WTC11 (cell line): ENCODE measurements at regions not wholly inside any gene's neighbourhood (a gene's known extent, or its start where the extent isn't known, plus 50 kb on each side); places are given as distances from the start of the nearest gene placed in this dataset.

ENCODE experiments used
- ATAC-seq: fragments of 200-7000 bp; cut with Tn5 transposase; 2 replicates; pipeline ENCODE4 v1.10.0; 2021; ENCODE audit warnings: mild to moderate bottlenecking, moderate library complexity
- CTCF ChIA-PET: fragments of 300-600 bp; sonication (Branson Sonifier 250); formaldehyde crosslinking; loops from one replicate; lab custom pipeline; 2021; ENCODE audit warnings: antibody characterized with exemption; lab: Charles Lee
- POLR2A ChIA-PET: fragments of 350-600 bp; sonication (Branson Sonifier 250); formaldehyde crosslinking; loops from one replicate; lab custom pipeline; 2021; ENCODE audit warnings: antibody characterized with exemption; lab: Charles Lee
- DNase-seq: peaks from one replicate; pipeline ENCODE4 v3.0.0; 2021; ENCODE audit warnings: low spot score
- H3K27ac Mint-ChIP-seq: 2 replicates; pipeline ENCODE4 v1.8.0; 2021; ENCODE audit warnings: mixed read lengths
- H3K27me3 Mint-ChIP-seq: 2 replicates; pipeline ENCODE4 v1.8.0; 2021; ENCODE audit warnings: low read depth, mild to moderate bottlenecking, moderate library complexity, mixed read lengths
- H3K36me3 Mint-ChIP-seq: 2 replicates; pipeline ENCODE4 v1.8.0; 2021; ENCODE audit warnings: mixed read lengths
- H3K4me1 Mint-ChIP-seq: 2 replicates; pipeline ENCODE4 v1.8.0; 2022; ENCODE audit warnings: mixed read lengths
- H3K4me3 Mint-ChIP-seq: 2 replicates; pipeline ENCODE4 v1.8.0; 2021; ENCODE audit warnings: mild to moderate bottlenecking, moderate library complexity, mixed read lengths
- H3K9me3 Mint-ChIP-seq: 2 replicates; pipeline ENCODE4 v1.8.0; 2021; ENCODE audit warnings: mixed read lengths
- CBFB ChIP-seq: sonication (generic); formaldehyde crosslinking; IDR thresholded peaks from 2 replicates; pipeline ENCODE4 v1.8.1; 2022; ENCODE audit warnings: mild to moderate bottlenecking, low read depth, missing genetic modification reagents
- CREM ChIP-seq: sonication (generic); formaldehyde crosslinking; IDR thresholded peaks from 2 replicates; pipeline ENCODE4 v1.8.1; 2022; ENCODE audit warnings: mild to moderate bottlenecking, missing genetic modification reagents, moderate library complexity
- EMX1 ChIP-seq: fragments of 250-450 bp; sonication (Bioruptor Pico); IDR thresholded peaks from 2 replicates; pipeline ENCODE4 v1.8.0; 2021; ENCODE audit warnings: mild to moderate bottlenecking
- FOXK1 ChIP-seq: sonication (generic); formaldehyde crosslinking; IDR thresholded peaks from 2 replicates; pipeline ENCODE4 v1.8.0; 2022; ENCODE audit warnings: mild to moderate bottlenecking, moderate library complexity, missing genetic modification reagents
- GRHL2 ChIP-seq: fragments of 250-450 bp; sonication (Bioruptor Pico); IDR thresholded peaks from 2 replicates; pipeline ENCODE4 v1.8.0; 2022; ENCODE audit warnings: mild to moderate bottlenecking, moderate library complexity; ENCODE audit not compliant: insufficient replicate concordance, severe bottlenecking
- IRF2 ChIP-seq: sonication (generic); formaldehyde crosslinking; IDR thresholded peaks from 2 replicates; pipeline ENCODE4 v1.8.0; 2022; ENCODE audit warnings: low read depth, missing genetic modification reagents, borderline replicate concordance
- JUN ChIP-seq: sonication (generic); formaldehyde crosslinking; IDR thresholded peaks from 2 replicates; pipeline ENCODE4 v1.8.0; 2023; ENCODE audit warnings: mild to moderate bottlenecking, missing genetic modification reagents
- MLX ChIP-seq: sonication (generic); formaldehyde crosslinking; IDR thresholded peaks from 2 replicates; pipeline ENCODE4 v1.8.1; 2023; ENCODE audit warnings: mild to moderate bottlenecking, missing genetic modification reagents, moderate library complexity
- NR3C1 ChIP-seq: sonication (generic); formaldehyde crosslinking; conservative IDR thresholded peaks from 2 replicates; pipeline ENCODE4 v1.8.1; 2023; ENCODE audit warnings: low read depth, mild to moderate bottlenecking, missing genetic modification reagents
- OVOL2 ChIP-seq: fragments of 250-450 bp; sonication (Bioruptor Pico); IDR thresholded peaks from 2 replicates; pipeline ENCODE4 v1.9.0; 2021; ENCODE audit warnings: mild to moderate bottlenecking, borderline replicate concordance
- SP1 ChIP-seq: sonication (generic); formaldehyde crosslinking; conservative IDR thresholded peaks from 2 replicates; pipeline ENCODE4 v1.8.1; 2022; ENCODE audit warnings: missing genetic modification reagents
- STAT6 ChIP-seq: sonication (generic); formaldehyde crosslinking; conservative IDR thresholded peaks from 2 replicates; pipeline ENCODE4 v1.8.1; 2023; ENCODE audit warnings: mild to moderate bottlenecking, low read depth, missing genetic modification reagents, moderate library complexity
- TCF7 ChIP-seq: sonication (generic); formaldehyde crosslinking; IDR thresholded peaks from 2 replicates; pipeline ENCODE4 v1.8.0; 2022; ENCODE audit warnings: mild to moderate bottlenecking, low read depth, missing genetic modification reagents, moderate library complexity
- TEAD1 ChIP-seq: sonication (generic); formaldehyde crosslinking; IDR thresholded peaks from 2 replicates; pipeline ENCODE4 v1.8.0; 2022; ENCODE audit warnings: mild to moderate bottlenecking, missing genetic modification reagents
- ZNF317 ChIP-seq: sonication (generic); formaldehyde crosslinking; IDR thresholded peaks from 2 replicates; pipeline ENCODE4 v1.8.1; 2023; ENCODE audit warnings: low read depth, mild to moderate bottlenecking, moderate library complexity, missing genetic modification reagents, borderline replicate concordance
- ZNF423 ChIP-seq: fragments of 250-450 bp; sonication (Bioruptor Pico); IDR thresholded peaks from 2 replicates; pipeline ENCODE4 v2.1.2; 2022; ENCODE audit warnings: mild to moderate bottlenecking, moderate library complexity
- TF ChIP-seq, protein P1 (sequence below): fragments of 250-450 bp; sonication (Bioruptor Pico); IDR thresholded peaks from 2 replicates; pipeline ENCODE4 v1.8.0; 2021; ENCODE audit warnings: mild to moderate bottlenecking
- TF ChIP-seq, protein P2 (sequence below): fragments of 250-450 bp; sonication (Bioruptor Pico); conservative IDR thresholded peaks from 2 replicates; pipeline ENCODE4 v1.9.0; 2021; ENCODE audit warnings: mild to moderate bottlenecking
- TF ChIP-seq, protein P3 (sequence below): sonication (generic); formaldehyde crosslinking; IDR thresholded peaks from 2 replicates; pipeline ENCODE4 v1.8.1; 2022; ENCODE audit warnings: low read depth, mild to moderate bottlenecking, moderate library complexity, missing genetic modification reagents, borderline replicate concordance
- TF ChIP-seq, protein P4 (sequence below): sonication (generic); formaldehyde crosslinking; IDR thresholded peaks from 2 replicates; pipeline ENCODE4 v1.8.0; 2023; ENCODE audit warnings: missing genetic modification reagents

DNA sequence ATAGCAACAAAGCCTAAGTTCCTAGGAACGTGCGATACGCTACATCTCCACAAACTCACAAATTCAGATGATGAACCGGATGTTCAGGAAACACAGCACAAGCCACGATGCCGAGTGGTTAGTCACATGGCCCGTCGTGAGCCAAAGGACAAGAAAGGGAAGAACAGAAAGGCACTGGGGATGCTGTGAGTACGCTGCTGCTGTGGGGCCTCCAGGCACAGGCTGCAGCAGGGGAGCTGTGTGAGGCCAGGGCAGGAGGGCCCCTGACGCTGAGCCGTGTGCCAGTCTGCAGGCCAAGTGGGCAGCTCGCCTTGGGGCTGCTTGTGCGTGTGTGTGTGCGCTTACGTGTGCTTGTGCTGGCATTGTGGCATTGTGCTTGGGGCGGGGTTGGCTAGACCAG lies 89.4 kb downstream of the CTTN start:
- no peak for TF ChIP-seq SP1 (CRISPR knock-in tag)
- TF ChIP-seq, all 79 proteins: peak for 0
- Mint-ChIP-seq H3K4me3 (no peak overlapping the region), H3K36me3 (peaks cover 43% of the 10 kb centered on the region), H3K4me1 (no peaks in the 10 kb centered on the region), H3K27me3 (no peaks in the 10 kb centered on the region), H3K9me3 (peaks cover 13% of the 10 kb centered on the region), H3K27ac (no peak overlapping the region)
- CTCF ChIA-PET: no interaction called here
- ATAC-seq: no peak
- DNase-seq: no peak
- POLR2A ChIA-PET: no interaction called here

GRCh38 chr11:70488171-70488703 lies 89.9 kb downstream of the CTTN start:
- DNase-seq: no peak
- H3K4me1 Mint-ChIP-seq: no peaks in the 10 kb centered on the region
- peaks cover 43% of the 10 kb centered on the region for H3K36me3 Mint-ChIP-seq
- H3K9me3 Mint-ChIP-seq: peaks cover 13% of the 10 kb centered on the region
- ChIA-PET CTCF (no interaction called here), POLR2A (no interaction called here)
- no peaks in the 10 kb centered on the region for H3K27me3 Mint-ChIP-seq
- no peak for TF ChIP-seq EMX1 (CRISPR knock-in tag)
- no peak for TF ChIP-seq JUN (CRISPR knock-in tag)
- no peak for TF ChIP-seq STAT6 (CRISPR knock-in tag)
- TF ChIP-seq IRF2: no peak
- TF ChIP-seq, protein P1, sequence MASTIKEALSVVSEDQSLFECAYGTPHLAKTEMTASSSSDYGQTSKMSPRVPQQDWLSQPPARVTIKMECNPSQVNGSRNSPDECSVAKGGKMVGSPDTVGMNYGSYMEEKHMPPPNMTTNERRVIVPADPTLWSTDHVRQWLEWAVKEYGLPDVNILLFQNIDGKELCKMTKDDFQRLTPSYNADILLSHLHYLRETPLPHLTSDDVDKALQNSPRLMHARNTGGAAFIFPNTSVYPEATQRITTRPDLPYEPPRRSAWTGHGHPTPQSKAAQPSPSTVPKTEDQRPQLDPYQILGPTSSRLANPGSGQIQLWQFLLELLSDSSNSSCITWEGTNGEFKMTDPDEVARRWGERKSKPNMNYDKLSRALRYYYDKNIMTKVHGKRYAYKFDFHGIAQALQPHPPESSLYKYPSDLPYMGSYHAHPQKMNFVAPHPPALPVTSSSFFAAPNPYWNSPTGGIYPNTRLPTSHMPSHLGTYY (CRISPR knock-in tag): no peak
- TF ChIP-seq, protein P2, sequence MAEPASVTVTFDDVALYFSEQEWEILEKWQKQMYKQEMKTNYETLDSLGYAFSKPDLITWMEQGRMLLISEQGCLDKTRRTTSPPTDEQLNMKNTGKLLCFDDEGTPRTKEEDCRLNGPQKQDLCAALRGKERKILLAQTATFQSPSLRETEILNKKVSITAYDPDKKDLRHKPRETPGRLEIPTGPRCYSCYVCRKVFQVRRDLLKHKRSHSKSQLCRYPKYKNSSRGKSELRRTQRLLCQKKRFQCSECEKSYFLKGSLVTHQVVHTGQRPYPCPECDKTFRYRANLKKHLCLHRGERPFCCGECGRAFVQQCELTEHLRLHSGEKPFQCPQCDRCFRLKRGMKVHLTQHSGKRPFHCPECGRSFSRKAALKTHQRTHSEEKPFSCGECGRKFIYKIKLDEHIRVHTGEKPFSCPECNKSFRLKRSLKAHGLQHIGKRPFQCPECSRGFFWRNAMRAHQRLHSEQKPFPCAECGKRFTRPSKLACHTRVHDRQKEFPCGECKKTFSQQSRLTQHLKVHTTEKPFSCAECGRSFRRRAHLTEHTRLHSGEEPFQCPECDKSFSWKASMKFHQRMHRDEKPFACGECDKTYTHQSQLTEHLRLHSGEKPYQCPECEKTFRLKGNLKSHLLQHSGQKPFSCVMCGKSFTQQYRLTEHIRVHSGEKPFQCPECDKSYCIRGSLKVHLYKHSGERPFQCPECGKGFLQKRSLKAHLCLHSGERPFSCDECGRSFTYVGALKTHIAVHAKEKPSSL (CRISPR knock-in tag): no peak
- no peak for TF ChIP-seq MLX (CRISPR knock-in tag)
- TF ChIP-seq, protein P3, sequence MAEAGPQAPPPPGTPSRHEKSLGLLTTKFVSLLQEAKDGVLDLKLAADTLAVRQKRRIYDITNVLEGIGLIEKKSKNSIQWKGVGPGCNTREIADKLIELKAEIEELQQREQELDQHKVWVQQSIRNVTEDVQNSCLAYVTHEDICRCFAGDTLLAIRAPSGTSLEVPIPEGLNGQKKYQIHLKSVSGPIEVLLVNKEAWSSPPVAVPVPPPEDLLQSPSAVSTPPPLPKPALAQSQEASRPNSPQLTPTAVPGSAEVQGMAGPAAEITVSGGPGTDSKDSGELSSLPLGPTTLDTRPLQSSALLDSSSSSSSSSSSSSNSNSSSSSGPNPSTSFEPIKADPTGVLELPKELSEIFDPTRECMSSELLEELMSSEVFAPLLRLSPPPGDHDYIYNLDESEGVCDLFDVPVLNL (CRISPR knock-in tag): no peak
- no peak for TF ChIP-seq NR3C1 (CRISPR knock-in tag)
- no peak overlapping the region for H3K4me3 Mint-ChIP-seq
- no peak overlapping the region for H3K27ac Mint-ChIP-seq
- no peak for ATAC-seq

DNA sequence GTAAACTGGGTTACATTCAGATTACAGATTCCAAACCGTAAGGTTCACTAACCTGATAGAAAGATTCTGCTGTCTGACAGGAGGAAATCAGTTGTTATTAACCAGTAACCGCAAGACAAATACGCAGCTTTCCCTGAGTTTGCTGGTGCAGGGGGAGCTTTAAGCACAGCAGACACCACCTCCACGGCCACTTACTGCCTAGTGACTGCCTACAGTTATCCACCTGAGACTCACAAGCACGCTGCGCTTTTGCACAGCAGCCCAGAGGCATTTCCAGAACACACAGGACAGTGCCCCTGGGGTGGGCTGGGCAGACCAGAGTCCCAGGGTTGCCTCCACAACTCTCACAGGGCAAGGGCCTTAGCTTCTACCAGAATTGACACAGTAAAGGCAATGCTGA lies 90.9 kb downstream of the CTTN start:
- CTCF ChIA-PET: interaction anchor here (0.7 kb wide), 1 partner anchor 21 kb away, joined by 3 read pairs; no protein-coding TSS in a partner anchor
- Mint-ChIP-seq H3K4me3 (no peak overlapping the region), H3K27ac (no peak overlapping the region), H3K27me3 (no peaks in the 10 kb centered on the region), H3K4me1 (no peaks in the 10 kb centered on the region), H3K9me3 (peaks cover 13% of the 10 kb centered on the region), H3K36me3 (peaks cover 43% of the 10 kb centered on the region)
- DNase-seq (no peak), ATAC-seq (no peak)
- POLR2A ChIA-PET: no interaction called here
- TF ChIP-seq, protein P4, sequence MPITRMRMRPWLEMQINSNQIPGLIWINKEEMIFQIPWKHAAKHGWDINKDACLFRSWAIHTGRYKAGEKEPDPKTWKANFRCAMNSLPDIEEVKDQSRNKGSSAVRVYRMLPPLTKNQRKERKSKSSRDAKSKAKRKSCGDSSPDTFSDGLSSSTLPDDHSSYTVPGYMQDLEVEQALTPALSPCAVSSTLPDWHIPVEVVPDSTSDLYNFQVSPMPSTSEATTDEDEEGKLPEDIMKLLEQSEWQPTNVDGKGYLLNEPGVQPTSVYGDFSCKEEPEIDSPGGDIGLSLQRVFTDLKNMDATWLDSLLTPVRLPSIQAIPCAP (CRISPR knock-in tag): no peak
- TF ChIP-seq SP1 (CRISPR knock-in tag): no peak
- TF ChIP-seq IRF2: no peak
- no peak for TF ChIP-seq OVOL2
- no peak for TF ChIP-seq GRHL2 (CRISPR knock-in tag)
- no peak for TF ChIP-seq ZNF423 (CRISPR knock-in tag)
- TF ChIP-seq TEAD1 (CRISPR knock-in tag): no peak
- TF ChIP-seq TCF7: no peak
- no peak for TF ChIP-seq CREM (CRISPR knock-in tag)
- no peak for TF ChIP-seq FOXK1 (CRISPR knock-in tag)
- TF ChIP-seq ZNF317: no peak
- TF ChIP-seq CBFB (CRISPR knock-in tag): no peak
